ENCODE measurements at regions not wholly inside any gene's neighbourhood (a gene's known extent, or its start where the extent isn't known, plus 50 kb on each side); places are given as distances from the start of the nearest gene placed in this dataset.

- DNase-seq (ENCODE audit: low spot score) = no peak
Measured at GRCh38 chr5:116844015-116844414, 269.4 kb upstream of the SEMA6A start.

- no peak for DNase-seq (ENCODE audit: low spot score)
Measured at GRCh38 chr5:116842514-116842961, 267.9 kb upstream of the SEMA6A start.

DNA sequence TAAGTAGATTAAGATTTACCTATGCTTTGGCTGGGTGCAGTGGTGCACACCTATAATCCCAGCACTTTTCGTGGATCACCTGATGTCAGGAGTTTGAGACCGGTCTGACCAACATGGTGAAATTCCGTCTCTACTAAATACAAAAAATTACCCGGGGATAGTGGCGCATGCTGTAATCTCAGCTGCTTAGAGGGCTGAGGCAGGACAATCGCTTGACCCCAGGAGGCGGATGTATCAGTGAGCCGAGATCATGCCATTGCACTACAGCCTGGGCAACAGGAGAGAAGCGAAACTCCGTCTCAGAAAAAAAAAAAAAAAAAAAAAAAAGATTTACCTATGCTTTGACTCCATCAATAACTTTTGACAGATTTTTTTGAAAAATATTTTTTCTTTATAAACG lies 267.1 kb upstream of the SEMA6A start:
- DNase-seq (ENCODE audit: low spot score) = no peak

DNA sequence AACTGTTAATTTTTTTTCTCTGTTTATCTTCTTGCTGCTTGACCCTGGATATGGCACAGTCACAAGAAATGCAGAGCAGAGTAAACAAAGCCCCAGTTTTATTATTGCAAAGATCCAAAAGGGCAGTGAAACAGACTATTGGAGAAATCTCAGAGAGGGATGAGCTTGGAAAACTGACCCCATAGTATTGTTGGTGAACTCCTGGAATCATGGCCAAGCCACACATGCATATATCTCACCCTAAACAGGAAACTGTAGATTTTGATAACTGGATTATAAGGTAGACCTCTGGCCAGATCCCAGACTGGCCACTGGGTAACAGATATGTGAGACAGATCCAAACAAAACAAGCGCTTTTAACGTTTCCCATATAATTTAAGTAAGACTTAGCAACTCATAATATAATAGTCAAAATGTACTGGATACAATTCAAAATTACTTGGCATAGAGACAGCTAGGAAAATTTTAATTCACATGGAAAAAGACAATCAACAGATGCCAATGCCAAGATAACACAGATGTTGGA lies 263.5 kb upstream of the SEMA6A start:
- no peak for DNase-seq (ENCODE audit: low spot score)

- no peak for DNase-seq (ENCODE audit: low spot score)
Measured at GRCh38 chr5:116834796-116835515, 260.3 kb upstream of the SEMA6A start.

DNA sequence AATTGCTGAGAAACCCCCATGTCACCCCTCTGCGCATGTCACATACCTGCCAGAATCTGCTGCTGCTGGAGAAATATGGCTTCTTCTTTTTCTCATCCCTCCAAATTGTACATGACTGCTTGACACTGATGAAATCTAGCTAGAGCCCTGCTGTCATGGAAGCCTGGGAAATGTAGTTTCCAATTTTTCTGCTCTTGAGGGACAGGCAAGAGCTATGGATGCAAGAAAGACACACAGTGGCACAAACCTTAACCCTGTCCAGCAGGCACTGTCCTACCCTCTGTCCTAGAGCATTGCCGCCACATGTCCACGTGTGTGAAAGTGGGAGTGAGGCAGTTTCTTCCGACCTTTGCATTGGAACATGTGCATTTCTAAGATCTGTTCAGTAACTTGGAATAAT lies 255.5 kb upstream of the SEMA6A start:
- no peak for DNase-seq (ENCODE audit: low spot score)

DNA sequence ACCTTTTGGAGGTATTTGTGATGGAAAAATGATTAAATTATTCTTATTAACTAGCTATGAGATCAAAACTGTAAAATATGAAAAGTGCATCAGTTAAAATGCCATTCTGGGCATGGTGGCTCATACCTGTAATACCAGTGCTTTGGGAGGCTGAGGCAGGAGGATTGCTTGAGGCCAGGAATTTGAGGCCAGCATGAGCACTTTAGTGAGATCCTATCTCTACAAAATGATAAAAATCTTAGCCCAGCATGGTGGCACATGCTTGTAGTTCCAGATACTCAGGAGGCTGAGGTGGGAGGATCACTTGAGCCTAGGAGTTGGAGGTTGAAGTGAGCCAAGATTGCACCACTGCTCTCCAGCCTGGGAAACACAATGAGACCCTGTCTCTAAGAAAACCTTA lies 252.5 kb upstream of the SEMA6A start:
- no peak for DNase-seq (ENCODE audit: low spot score)

DNA sequence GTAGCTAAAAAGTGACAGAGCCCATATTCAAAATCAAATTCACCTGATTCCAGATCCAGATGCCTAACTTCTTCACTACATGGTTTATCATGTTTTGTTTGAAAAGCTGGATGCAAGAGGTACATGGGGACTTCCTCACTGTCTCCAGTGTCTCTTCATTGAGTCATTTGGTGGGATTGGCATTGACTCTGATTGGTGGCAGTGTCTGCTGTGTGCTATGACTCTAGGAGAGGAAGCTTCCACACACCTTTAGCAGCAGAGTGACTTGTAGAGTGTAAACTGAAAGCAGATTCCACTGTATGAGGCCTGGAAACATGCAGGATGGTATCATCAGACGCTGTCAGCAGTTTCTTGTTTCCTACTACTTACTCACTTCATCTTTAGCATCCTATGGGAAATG lies 250.9 kb upstream of the SEMA6A start:
- DNase-seq (ENCODE audit: low spot score) = no peak

GRCh38 chr5:116824751-116825438 lies 250.3 kb upstream of the SEMA6A start:
- no peak for DNase-seq (ENCODE audit: low spot score)

- no peak for DNase-seq (ENCODE audit: low spot score)
Measured at GRCh38 chr5:116814626-116815385, 240.2 kb upstream of the SEMA6A start.

DNA sequence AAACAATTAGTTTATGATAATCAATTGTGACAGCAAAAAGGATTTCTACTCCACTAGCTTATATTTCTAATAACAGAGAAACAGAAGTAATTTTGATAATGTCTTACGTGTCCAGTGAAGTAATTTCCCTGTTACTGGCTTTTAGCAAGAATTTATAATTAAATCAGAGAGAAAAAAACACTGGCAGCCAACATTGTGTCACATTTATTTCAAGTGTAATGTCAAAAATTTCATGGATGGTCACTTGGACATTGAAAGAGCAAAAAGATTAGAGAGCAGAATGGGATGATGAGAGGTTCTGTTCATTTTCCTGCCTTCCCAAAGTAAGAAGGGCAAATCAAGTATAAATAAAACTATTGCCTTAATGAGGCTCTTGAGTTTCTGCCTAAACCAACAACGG lies 239.3 kb upstream of the SEMA6A start:
- DNase-seq (ENCODE audit: low spot score) = no peak

- no peak for DNase-seq (ENCODE audit: low spot score)
Measured at GRCh38 chr5:116813356-116813755, 238.7 kb upstream of the SEMA6A start.

- DNase-seq (ENCODE audit: low spot score) = no peak
Measured at GRCh38 chr5:116810951-116811350, 236.3 kb upstream of the SEMA6A start.

- DNase-seq (ENCODE audit: low spot score) = no peak
Measured at GRCh38 chr5:116806836-116807235, 232.2 kb upstream of the SEMA6A start.

- DNase-seq (ENCODE audit: low spot score) = no peak
Measured at GRCh38 chr5:116799401-116799800, 224.8 kb upstream of the SEMA6A start.

DNA sequence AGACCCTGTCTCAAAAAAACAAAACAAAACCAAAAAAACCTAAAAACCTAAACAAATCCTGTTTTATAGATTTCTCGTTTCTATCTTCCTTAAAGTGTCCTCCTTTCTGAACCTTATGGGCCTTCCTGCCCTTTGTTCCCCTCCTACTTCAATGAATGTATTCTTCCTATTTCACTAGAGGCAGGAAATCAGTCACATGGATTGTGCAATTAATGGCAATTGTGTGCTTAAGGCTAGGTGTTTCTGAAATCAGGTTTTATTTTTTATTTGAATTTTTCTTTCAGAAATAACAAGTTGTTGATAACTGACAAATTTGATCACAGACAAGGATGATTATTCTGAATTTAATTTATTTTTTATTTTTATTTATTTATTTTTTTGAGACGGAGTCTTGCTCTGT lies 220.6 kb upstream of the SEMA6A start:
- no peak for DNase-seq (ENCODE audit: low spot score)

DNA sequence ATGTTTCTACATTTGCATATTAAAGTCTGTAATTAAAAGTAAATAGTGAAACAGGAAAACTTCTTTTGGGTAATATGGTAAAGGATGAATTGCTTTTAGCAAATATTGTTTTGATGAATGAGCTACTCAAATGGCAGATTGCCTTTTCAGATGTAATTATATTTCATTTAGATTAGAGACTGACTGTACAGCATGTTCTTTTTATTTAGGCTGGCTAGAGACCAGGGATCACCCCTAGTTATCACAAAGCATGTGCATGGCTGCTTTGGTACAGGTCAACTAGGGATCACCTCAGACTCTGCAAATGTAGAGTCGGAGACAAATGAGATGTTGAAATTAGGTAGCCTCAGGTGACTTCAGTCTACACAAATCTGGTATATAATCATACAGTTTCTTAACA lies 214.9 kb upstream of the SEMA6A start:
- no peak for DNase-seq (ENCODE audit: low spot score)

GRCh38 chr5:116788851-116789403 lies 214.3 kb upstream of the SEMA6A start:
- no peak for DNase-seq (ENCODE audit: low spot score)

DNA sequence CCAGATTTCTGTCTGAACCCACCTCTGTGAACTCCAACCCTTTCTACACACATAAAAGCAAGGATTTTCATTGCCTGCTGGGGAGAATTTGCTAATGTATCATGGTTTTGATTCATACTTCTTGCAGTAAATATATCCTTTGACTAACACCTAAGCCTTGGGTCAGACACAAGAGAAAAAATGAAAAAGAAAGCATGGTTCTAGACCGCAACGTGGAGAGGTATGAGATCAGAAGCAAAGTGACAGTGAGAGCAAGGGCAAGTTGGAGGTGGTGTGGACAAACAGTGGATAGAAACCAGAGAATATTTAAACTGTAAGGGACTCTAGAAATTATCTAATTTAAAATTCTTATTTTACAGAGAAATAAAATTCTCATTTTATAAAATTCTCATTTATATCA lies 212.9 kb upstream of the SEMA6A start:
- no peak for DNase-seq (ENCODE audit: low spot score)

DNA sequence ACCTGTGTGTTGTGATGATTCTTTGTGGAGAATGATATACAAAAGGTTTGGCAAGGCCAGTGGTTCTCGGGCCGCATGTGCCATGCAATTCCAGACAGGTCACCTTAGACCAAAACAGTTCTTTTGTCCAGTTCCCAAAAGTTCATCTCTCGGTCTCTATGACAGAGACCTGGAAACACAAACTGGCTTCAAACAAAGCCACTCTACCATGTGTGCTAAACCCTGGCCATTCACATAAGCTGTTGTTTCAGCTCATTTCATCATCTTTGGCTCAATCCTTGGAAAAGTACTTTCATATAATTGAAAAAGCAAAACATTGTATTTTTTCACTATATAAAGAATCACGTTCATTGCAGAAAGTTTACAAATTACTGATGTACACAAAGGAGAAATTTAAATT lies 210.5 kb upstream of the SEMA6A start:
- no peak for DNase-seq (ENCODE audit: low spot score)

DNA sequence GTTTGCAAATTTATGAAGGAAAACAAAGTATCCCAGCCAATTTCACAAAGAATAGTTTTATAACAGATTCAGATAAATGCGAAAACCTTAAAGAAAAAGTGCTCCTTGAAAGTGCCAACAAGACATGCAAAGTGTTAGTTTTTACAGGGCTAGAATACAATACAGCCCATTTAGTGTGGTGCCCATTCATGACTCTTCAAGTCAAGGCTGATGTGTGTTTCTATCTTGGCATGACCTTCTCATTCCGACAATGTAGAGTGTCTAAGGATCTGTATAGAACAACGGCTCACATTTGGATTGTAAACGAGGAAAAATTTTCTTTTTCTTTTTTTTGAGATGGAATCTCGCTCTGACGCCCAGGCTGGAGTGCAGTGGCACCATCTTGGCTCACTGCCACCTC lies 205.2 kb upstream of the SEMA6A start:
- DNase-seq (ENCODE audit: low spot score) = no peak

DNA sequence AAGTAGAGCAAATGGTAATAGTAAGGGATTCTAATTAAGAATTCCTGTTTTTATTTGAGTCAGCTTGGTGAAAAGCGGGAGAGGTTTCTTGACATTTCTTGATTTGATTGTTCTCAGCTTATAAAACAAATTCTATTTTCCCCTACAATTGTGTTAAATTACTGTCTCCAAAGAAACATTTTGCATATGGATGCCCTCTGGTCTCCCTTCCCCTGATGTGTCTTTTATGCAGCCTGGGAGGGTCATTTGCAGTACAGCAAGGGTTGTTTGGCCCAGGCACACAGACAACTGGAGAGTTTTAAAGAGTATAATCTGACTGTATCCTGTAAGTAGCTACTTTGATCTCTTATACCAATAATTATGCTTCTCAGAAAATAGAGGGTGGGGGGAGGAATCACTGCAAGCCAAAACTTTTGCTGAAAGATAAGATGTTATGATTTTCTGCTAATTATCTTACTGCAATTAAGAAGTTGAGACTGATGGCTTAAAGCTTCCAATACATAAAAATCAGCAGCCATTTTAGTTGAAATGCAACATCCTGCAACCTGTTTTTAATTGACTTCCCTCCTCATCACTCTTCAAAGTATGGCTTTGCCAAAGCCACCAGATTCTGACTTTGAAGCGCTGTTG lies 204.1 kb upstream of the SEMA6A start:
- no peak for DNase-seq (ENCODE audit: low spot score)

All from pons (tissue), 1 donor.